Neural cell (in vitro differentiated cells): ENCODE measurements at regions not wholly inside any gene's neighbourhood (a gene's known extent, or its start where the extent isn't known, plus 50 kb on each side); places are given as distances from the start of the nearest gene placed in this dataset.

Experiments
- SMC3 ChIP-seq: fragments of 450-650 bp; conservative IDR thresholded peaks from 2 replicates; pipeline ENCODE4 v1.6.1; 2014; ENCODE audit warnings: antibody characterized with exemption, mild to moderate bottlenecking, moderate library complexity; ENCODE audit not compliant: poor library complexity
- TF ChIP-seq, protein P1 (sequence below): IDR thresholded peaks from 2 replicates; pipeline ENCODE4 v1.6.1; 2012; ENCODE audit warnings: borderline replicate concordance
- TF ChIP-seq, protein P2 (sequence below): fragments of 450-650 bp; IDR thresholded peaks from 2 replicates; pipeline ENCODE4 v1.5.1; 2014; ENCODE audit warnings: antibody characterized with exemption, mild to moderate bottlenecking, moderate library complexity; ENCODE audit not compliant: poor library complexity, severe bottlenecking

DNA sequence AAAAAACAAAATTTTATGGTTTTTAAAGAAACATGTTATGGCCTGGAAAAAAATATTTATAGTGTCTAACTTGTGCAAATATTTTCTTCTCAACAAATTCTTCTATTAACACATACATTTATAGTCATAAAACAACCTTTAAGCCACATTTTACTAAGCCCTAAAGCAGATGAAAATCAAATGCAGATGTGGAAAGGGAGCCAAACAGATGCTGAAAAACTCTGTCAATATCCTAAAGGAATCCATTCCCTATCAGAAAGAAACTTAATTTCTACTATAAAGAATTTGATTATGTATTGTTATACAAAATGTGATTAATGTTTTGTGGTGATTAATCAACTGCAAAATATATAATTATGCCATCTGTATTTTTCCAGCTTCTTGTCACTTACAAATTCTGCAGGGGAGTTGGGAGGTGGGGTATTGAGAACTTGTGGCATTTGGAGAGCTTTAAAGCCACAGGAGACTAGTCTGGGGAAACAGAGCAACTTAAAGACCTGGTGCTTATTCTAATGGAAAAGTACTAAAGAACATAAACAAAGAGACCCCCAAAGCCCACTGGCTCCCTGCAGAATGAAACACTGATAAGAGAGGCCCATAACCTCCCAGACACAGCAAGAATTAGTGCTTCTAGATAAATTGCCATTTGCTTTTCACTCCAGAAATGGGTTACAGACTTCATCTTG lies 1721.0 kb upstream of the PIK3C3 start:
- TF ChIP-seq, protein P1, sequence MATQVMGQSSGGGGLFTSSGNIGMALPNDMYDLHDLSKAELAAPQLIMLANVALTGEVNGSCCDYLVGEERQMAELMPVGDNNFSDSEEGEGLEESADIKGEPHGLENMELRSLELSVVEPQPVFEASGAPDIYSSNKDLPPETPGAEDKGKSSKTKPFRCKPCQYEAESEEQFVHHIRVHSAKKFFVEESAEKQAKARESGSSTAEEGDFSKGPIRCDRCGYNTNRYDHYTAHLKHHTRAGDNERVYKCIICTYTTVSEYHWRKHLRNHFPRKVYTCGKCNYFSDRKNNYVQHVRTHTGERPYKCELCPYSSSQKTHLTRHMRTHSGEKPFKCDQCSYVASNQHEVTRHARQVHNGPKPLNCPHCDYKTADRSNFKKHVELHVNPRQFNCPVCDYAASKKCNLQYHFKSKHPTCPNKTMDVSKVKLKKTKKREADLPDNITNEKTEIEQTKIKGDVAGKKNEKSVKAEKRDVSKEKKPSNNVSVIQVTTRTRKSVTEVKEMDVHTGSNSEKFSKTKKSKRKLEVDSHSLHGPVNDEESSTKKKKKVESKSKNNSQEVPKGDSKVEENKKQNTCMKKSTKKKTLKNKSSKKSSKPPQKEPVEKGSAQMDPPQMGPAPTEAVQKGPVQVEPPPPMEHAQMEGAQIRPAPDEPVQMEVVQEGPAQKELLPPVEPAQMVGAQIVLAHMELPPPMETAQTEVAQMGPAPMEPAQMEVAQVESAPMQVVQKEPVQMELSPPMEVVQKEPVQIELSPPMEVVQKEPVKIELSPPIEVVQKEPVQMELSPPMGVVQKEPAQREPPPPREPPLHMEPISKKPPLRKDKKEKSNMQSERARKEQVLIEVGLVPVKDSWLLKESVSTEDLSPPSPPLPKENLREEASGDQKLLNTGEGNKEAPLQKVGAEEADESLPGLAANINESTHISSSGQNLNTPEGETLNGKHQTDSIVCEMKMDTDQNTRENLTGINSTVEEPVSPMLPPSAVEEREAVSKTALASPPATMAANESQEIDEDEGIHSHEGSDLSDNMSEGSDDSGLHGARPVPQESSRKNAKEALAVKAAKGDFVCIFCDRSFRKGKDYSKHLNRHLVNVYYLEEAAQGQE = no peak
- TF ChIP-seq, protein P2, sequence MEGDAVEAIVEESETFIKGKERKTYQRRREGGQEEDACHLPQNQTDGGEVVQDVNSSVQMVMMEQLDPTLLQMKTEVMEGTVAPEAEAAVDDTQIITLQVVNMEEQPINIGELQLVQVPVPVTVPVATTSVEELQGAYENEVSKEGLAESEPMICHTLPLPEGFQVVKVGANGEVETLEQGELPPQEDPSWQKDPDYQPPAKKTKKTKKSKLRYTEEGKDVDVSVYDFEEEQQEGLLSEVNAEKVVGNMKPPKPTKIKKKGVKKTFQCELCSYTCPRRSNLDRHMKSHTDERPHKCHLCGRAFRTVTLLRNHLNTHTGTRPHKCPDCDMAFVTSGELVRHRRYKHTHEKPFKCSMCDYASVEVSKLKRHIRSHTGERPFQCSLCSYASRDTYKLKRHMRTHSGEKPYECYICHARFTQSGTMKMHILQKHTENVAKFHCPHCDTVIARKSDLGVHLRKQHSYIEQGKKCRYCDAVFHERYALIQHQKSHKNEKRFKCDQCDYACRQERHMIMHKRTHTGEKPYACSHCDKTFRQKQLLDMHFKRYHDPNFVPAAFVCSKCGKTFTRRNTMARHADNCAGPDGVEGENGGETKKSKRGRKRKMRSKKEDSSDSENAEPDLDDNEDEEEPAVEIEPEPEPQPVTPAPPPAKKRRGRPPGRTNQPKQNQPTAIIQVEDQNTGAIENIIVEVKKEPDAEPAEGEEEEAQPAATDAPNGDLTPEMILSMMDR = no peak
- TF ChIP-seq SMC3 = no peak
